ENCODE measurements at regions not wholly inside any gene's neighbourhood (a gene's known extent, or its start where the extent isn't known, plus 50 kb on each side); places are given as distances from the start of the nearest gene placed in this dataset.

GRCh38 chr1:21346365-21347071 lies 56.3 kb upstream of the ECE1 start:
- DNase-seq: no peak

- no peak for DNase-seq
Measured at GRCh38 chr1:21344750-21345443, 54.6 kb upstream of the ECE1 start.

- no peak for DNase-seq
Measured at GRCh38 chr1:21344098-21344749, 54.0 kb upstream of the ECE1 start.

GRCh38 chr1:21342961-21343838 lies 52.9 kb upstream of the ECE1 start:
- no peak for DNase-seq

- no peak for DNase-seq
Measured at GRCh38 chr1:21341517-21342078, 51.3 kb upstream of the ECE1 start.

- no peak for DNase-seq
Measured at GRCh38 chr1:21341022-21341421, 50.8 kb upstream of the ECE1 start.

- DNase-seq: no peak
Measured at GRCh38 chr1:21340230-21340945, 50.1 kb upstream of the ECE1 start.
